Testis (tissue), 2 donors: ENCODE measurements at regions not wholly inside any gene's neighbourhood (a gene's known extent, or its start where the extent isn't known, plus 50 kb on each side); places are given as distances from the start of the nearest gene placed in this dataset.

Experiments used
- DNase-seq: peaks from one replicate; pipeline ENCODE4 v3.0.0-alpha.2; 2019
- H3K27ac ChIP-seq, 2 donors: fragments of 200-600 bp; sonication (generic); one replicate each; pipeline ENCODE4 v1.5.1; 2019
- H3K27me3 ChIP-seq: fragments of 200-600 bp; sonication (generic); one replicate; pipeline ENCODE4 v1.5.1; 2019
- H3K36me3 ChIP-seq: fragments of 200-600 bp; sonication (generic); one replicate; pipeline ENCODE4 v1.5.1; 2017; ENCODE audit warnings: low read depth; ENCODE audit errors: missing control alignments
- H3K4me1 ChIP-seq: fragments of 200-600 bp; sonication (generic); one replicate; pipeline ENCODE4 v1.5.1; 2019
- H3K4me3 ChIP-seq, 2 donors: fragments of 200-600 bp; sonication (generic); one replicate each; pipeline ENCODE4 v1.5.1; 2017 to 2019
- H3K9me3 ChIP-seq: fragments of 200-600 bp; sonication (generic); one replicate; pipeline ENCODE4 v1.5.1; 2017
- POLR2A ChIP-seq: fragments of 450-650 bp; IDR thresholded peaks from one replicate; pipeline ENCODE4 v1.6.1; 2017; ENCODE audit warnings: antibody characterized with exemption, mild to moderate bottlenecking, moderate library complexity
- WGBS, 2 donors: methylation state at CpG; one replicate each; pipeline ENCODE4 v1.1.5; 2018; 5-methylcytosine and 5-hydroxymethylcytosine counted together
- intact Hi-C: fragments of 100-400 bp; cut with DNase I; formaldehyde crosslinking; loops from one replicate; pipeline ENCODE4 v1.15.1; 2023; ENCODE audit warnings: low total_unique reads
- TF ChIP-seq, protein P1 (sequence below), 3 experiments: fragments of 450-650 bp in 2 of 3; fragments of 200-600 bp in 1 of 3; sonication (generic) in 1 of 3; IDR thresholded peaks; one replicate each; pipeline ENCODE4 v1.5.1; 2016 to 2019; ENCODE audit warnings: antibody characterized with exemption in 3 of 3, mild to moderate bottlenecking in 2 of 3, moderate library complexity in 1 of 3

GRCh38 chr16:76963614-76964315, 227.2 kb upstream of the MON1B start:
- 93 to 94% methylated on average over 9 of the region's 9 CpGs for WGBS, 2 donors
- Histone ChIP-seq H3K4me1 (no peaks in the 10 kb centered on the region), H3K4me3 (no peak overlapping the region), H3K9me3 (no peaks in the 10 kb centered on the region), H3K27ac (no peak overlapping the region), H3K36me3 (no peaks in the 10 kb centered on the region), H3K27me3 (no peaks in the 10 kb centered on the region)
- no peak for DNase-seq
- TF ChIP-seq, protein P1, sequence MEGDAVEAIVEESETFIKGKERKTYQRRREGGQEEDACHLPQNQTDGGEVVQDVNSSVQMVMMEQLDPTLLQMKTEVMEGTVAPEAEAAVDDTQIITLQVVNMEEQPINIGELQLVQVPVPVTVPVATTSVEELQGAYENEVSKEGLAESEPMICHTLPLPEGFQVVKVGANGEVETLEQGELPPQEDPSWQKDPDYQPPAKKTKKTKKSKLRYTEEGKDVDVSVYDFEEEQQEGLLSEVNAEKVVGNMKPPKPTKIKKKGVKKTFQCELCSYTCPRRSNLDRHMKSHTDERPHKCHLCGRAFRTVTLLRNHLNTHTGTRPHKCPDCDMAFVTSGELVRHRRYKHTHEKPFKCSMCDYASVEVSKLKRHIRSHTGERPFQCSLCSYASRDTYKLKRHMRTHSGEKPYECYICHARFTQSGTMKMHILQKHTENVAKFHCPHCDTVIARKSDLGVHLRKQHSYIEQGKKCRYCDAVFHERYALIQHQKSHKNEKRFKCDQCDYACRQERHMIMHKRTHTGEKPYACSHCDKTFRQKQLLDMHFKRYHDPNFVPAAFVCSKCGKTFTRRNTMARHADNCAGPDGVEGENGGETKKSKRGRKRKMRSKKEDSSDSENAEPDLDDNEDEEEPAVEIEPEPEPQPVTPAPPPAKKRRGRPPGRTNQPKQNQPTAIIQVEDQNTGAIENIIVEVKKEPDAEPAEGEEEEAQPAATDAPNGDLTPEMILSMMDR (IDR thresholded peaks at IDR 0.05) = no peak
- no peak for TF ChIP-seq POLR2A
- intact Hi-C loops = no loop called here

DNA sequence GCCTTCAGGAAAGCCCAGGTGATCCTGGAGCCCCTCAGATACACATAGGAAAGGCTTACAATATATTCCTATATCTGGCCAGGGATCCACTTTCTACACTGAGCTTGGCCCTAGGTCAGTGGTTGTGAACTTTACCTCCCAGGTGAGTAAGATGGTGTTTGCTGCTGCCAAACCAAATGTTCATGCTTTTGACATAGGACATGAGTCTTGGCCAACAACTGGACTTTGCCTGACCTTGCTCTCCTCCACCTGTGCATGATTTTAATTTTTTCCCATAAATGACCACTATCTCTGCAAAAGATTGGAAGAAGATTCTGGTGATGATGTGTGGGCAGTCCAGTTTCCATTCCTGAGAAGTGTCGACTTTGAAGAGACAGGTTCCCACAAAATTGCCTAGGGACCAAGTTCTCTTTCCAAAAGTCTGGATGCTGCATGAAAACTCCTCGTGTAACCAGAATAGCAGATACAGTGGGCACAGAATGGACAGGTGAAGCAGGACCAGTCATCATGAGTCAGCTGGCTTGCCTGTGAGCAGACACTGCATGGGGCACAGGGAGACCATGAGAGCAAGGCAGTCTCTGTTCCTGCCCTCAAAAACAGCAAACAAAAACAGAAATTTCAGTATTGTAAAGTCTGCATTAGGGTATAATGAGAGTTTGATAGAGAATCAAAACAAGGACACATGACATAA, 226.4 kb upstream of the MON1B start:
- 82 to 85% methylated on average over 2 of the region's 2 CpGs for WGBS, 2 donors
- Histone ChIP-seq H3K27me3 (no peaks in the 10 kb centered on the region), H3K27ac (no peak overlapping the region), H3K4me1 (no peaks in the 10 kb centered on the region), H3K9me3 (no peaks in the 10 kb centered on the region), H3K4me3 (no peak overlapping the region), H3K36me3 (no peaks in the 10 kb centered on the region)
- TF ChIP-seq, protein P1 (IDR thresholded peaks at IDR 0.05) = no peak
- no peak for TF ChIP-seq POLR2A
- intact Hi-C loops = no loop called here
- no peak for DNase-seq

GRCh38 chr16:76970087-76970744, 220.8 kb upstream of the MON1B start:
- H3K4me1 ChIP-seq = no peaks in the 10 kb centered on the region
- no peaks in the 10 kb centered on the region for H3K27me3 ChIP-seq
- TF ChIP-seq, protein P1 (IDR thresholded peaks at IDR 0.05) = no peak
- TF ChIP-seq POLR2A = no peak
- intact Hi-C loops = no loop called here
- no peak for DNase-seq
- H3K27ac ChIP-seq = no peak overlapping the region
- no peak overlapping the region for H3K4me3 ChIP-seq
- H3K36me3 ChIP-seq = no peaks in the 10 kb centered on the region
- WGBS, 2 donors = 86 to 94% methylated on average over 5 of the region's 5 CpGs
- no peaks in the 10 kb centered on the region for H3K9me3 ChIP-seq

GRCh38 chr16:76970745-76971099, 220.3 kb upstream of the MON1B start:
- H3K27ac ChIP-seq = no peak overlapping the region
- no peaks in the 10 kb centered on the region for H3K27me3 ChIP-seq
- no peaks in the 10 kb centered on the region for H3K4me1 ChIP-seq
- no peaks in the 10 kb centered on the region for H3K9me3 ChIP-seq
- 57 to 73% methylated on average over 1 of the region's 1 CpG for WGBS, 2 donors
- intact Hi-C loops = no loop called here
- no peak for DNase-seq
- TF ChIP-seq, protein P1 (IDR thresholded peaks at IDR 0.05) = no peak
- TF ChIP-seq POLR2A = no peak
- no peak overlapping the region for H3K4me3 ChIP-seq
- H3K36me3 ChIP-seq = no peaks in the 10 kb centered on the region
